GM18861 (cell line): ENCODE measurements at regions not wholly inside any gene's neighbourhood (a gene's known extent, or its start where the extent isn't known, plus 50 kb on each side); places are given as distances from the start of the nearest gene placed in this dataset.

ENCODE experiments used
- ATAC-seq: cut with Tn5 transposase; IDR thresholded peaks from one replicate; pipeline ENCODE4 v1.9.1; 2021; ENCODE audit not compliant: unreplicated experiment

GRCh38 chr7:22913158-22913557 lies 90.5 kb upstream of the TOMM7 start:
- ATAC-seq, result no peak

- ATAC-seq, result no peak
Observed at GRCh38 chr7:22911889-22912288, 89.2 kb upstream of the TOMM7 start.

GRCh38 chr7:22909917-22910316 lies 87.3 kb upstream of the TOMM7 start:
- no peak for ATAC-seq

GRCh38 chr7:22907805-22908204 lies 85.2 kb upstream of the TOMM7 start:
- no peak for ATAC-seq

DNA sequence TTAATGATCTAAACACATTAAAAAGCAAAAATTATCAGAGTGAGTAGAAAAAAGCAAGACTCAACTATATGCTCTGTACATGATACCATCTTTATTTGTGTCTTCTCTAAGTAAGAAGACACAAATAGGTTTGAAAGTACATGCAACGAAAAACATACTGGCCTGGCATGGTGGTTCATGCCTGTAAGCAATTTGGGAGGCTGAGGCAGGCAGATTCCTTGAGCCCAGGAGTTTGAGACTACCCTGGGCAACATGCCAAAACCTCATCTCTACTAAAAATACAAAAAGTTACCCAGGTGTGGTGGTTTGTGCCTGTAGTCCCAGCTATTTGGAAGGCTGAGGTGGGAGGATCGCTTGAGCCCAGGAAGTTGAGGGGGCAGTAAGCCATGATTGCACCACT lies 78.1 kb upstream of the TOMM7 start:
- ATAC-seq, result no peak

DNA sequence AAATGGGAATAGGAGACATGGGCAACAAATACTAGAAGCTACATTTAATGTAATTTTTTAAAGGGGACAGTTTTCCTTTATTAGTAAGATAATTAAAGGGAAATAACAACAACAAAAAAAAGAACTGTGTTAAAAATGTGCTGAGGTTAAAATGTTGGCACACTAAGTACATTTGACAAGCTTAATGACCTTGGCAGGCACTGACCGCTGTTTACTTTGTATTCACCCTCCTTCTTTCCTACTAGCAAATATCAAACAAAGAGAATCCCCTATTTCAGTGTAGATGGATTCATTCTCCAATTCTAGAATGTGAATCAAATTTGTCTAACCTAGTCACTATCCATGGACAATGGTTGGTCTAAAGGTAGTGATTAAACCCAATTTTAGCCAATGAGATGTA lies 77.5 kb upstream of the TOMM7 start:
- no peak for ATAC-seq

DNA sequence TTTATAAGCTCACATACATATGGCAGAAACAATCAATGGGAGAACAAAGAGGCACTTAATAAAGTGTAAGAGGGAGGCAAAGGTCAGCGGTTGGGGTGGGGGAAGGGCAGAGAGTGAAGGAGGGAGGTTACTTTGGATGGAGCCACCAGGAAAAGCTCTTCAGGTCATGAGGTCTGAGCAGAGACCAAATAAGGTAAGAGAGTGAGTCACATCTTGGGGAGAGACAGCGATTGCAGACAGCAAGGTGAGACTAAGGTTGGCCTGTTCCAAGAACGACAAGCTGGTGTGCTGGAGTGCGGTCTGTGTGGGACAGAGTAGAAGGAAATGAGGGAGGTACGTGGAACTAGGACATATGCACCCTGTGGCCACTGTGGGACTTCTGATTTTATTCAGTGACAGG lies 74.3 kb upstream of the TOMM7 start:
- no peak for ATAC-seq

DNA sequence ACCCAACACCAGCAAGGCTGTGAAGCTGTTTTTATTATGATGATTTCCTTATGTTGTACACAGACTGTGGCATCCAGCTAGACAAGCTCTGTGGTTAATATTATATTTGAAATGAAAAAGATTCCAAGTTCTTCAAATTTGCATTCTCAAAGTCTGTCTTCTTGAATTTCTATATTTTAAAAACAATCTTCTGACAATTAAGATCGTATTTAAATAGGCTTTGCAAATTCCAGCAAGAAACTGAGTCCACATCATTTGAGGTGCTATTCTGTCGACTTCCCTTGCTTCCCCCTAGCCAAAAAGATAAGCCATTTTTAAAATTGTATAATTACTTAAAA lies 73.1 kb upstream of the TOMM7 start:
- ATAC-seq, result no peak

GRCh38 chr7:22895140-22895827 lies 72.6 kb upstream of the TOMM7 start:
- no peak for ATAC-seq

- no peak for ATAC-seq
Observed at GRCh38 chr7:22894546-22894945, 71.9 kb upstream of the TOMM7 start.

DNA sequence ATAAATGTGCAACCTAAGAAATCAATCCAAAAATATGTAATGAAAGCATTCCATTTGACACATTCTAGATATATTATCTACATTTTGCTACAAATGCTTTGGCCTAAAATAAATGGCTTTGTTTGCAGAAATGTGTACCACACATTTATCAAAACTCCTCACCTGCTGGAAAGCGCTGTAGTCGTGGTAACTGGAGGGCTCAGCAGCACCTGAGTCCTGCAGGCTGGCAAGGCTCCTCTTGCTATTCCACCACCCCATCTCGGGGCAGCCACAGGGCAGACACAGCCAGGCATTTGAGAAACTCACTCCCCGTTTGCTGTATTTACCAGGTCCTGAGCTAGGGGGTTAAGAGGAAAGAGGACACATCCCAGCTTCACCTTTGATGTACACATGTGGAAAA lies 68.1 kb upstream of the TOMM7 start:
- ATAC-seq, result no peak

GRCh38 chr7:22885797-22886261 lies 63.2 kb upstream of the TOMM7 start:
- ATAC-seq, result peak; percentile 81

DNA sequence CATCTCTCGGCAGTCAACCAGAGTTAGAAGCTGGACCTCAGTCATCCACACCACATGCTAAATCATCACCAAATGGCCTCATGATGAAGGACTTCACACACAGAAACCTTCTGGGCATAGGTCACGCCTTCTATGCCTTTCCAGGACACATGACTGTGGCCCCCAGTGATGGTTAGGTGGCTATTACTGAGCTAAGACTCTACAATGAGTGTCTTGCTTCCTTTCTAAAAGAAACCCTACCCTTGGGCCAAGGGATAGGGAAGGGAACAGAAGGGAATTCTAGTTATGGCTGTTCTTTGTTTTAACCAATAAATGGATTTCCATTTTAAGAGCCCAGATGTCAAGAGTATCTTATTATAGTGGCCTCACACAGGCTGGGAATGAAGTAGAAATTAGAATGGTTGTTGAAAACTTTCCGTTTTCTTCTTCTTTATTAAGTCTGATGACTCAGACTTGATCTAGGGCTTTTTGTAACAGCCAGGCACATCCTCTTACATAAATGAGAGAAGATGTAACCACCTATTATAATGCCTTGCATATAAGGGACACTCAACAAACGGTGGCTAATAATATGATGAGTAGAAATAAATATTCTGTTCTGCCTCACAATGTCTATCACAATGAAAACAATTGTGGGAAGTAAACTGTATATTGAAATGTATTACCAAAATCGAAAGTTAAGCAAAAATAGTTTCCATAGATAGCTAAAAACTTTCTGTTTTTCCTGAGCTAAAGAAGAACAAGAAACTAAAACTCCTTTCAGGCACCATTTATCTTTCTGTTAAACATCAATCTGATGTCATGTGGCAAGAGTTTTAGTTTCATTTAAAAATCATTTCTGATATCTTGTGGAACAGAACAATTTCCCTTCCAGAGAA lies 62.5 kb upstream of the TOMM7 start:
- ATAC-seq, result peak; percentile 59

DNA sequence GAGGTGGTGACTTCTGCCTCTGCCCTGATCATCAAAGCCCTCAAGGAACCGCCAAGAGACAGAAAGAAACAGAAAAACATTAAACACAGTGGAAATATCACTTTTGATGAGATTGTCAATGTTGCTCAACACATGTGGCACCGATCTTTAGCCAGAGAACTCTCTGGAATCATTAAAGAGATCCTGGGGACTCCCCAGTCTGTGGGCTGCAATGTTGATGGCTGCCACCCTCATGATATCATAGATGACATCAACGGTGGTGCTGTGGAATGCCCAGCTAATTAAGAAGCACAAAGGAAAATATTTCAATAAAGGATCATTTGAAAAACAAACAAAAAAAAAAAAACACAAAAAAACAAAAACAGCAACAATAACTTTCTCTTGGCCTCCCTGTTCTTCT lies 59.5 kb upstream of the TOMM7 start:
- ATAC-seq, result no peak

- ATAC-seq, result no peak
Observed at GRCh38 chr7:22879709-22880306, 57.2 kb upstream of the TOMM7 start.

DNA sequence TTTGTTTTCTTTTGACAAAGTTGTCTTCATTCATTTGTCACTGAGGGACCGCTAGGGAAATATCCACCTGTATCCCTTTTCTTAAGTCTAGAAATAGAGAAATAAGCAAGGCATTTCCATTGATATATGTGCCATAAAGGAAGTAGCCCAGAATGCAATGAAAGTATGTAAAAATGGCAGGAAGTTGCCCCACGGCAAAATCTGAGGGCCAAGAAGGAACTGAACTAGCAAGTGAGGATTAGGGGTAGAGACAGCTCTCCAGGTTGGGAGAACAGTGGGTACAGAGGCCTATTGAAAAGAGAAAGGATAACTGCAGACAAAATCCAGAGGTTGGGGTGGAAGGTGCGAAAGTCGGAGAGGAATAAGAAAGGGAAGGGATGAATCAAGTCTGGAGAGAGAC lies 56.6 kb upstream of the TOMM7 start:
- no peak for ATAC-seq

- ATAC-seq, result no peak
Observed at GRCh38 chr7:22876986-22877729, 54.5 kb upstream of the TOMM7 start.

- no peak for ATAC-seq
Observed at GRCh38 chr7:22875470-22875869, 52.8 kb upstream of the TOMM7 start.

DNA sequence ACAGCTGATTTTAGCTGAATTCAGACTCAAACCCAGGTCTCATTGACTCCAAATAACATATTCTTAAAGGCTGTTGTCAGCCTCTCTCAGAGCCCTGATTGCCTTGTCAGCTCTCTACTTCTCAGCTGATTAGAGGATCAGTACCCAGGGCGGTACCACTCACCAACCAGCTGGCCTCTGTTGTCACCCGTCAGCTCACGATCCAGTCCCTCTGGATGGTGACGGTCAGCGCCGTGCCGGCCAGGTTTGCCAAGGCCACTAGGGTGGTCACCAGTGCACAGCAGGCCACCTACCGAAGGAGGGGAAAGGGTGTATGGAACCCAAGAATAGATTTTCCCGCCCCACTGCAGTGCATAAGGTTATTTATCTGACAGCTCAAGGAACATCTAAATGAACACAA lies 52.3 kb upstream of the TOMM7 start:
- no peak for ATAC-seq
